PC-3 (cell line): ENCODE measurements at regions not wholly inside any gene's neighbourhood (a gene's known extent, or its start where the extent isn't known, plus 50 kb on each side); places are given as distances from the start of the nearest gene placed in this dataset.
"Not testable (repeated sequence)": the region's sequence is repeated elsewhere in the genome, so short reads cannot be mapped to it uniquely, and the experiment has no call there.

Source experiments
- ATAC-seq: fragments of 200-7000 bp; cut with Tn5 transposase; 2 replicates; pipeline ENCODE4 v1.9.1; 2020; ENCODE audit warnings: mild to moderate bottlenecking, moderate library complexity
- BruUV-seq: library from RNA; stranded (reverse); fragments of 400-500 nt; replicated peaks from 2 replicates; lab custom pipeline; 2021; lab: Mats Ljungman, UMichigan
- CTCF ChIA-PET: fragments of 300-600 bp; sonication (Branson Sonifier 250); formaldehyde crosslinking; loops from one replicate; lab custom pipeline; 2022; ENCODE audit warnings: antibody characterized with exemption; lab: Charles Lee
- POLR2A ChIA-PET: fragments of 300-600 bp; sonication (Branson Sonifier 250); formaldehyde crosslinking; loops from one replicate; lab custom pipeline; 2022; ENCODE audit warnings: antibody characterized with exemption; ENCODE audit not compliant: unreplicated experiment; lab: Charles Lee
- DNase-seq: peaks from one replicate; pipeline ENCODE4 v3.0.0-alpha.2; 2015
- H2AFZ ChIP-seq: fragments of 300-600 bp; sonication (generic); 2 replicates; pipeline ENCODE4 v1.6.0; 2016; ENCODE audit warnings: antibody characterized with exemption, low read length
- H3F3A ChIP-seq: fragments of 300-600 bp; sonication (generic); one replicate; pipeline ENCODE4 v1.6.0; 2017; ENCODE audit warnings: antibody characterized with exemption, low read length, control low read depth, mild to moderate bottlenecking; ENCODE audit not compliant: unreplicated experiment
- H3K27ac ChIP-seq: fragments of 300-600 bp; sonication (generic); 2 replicates; pipeline ENCODE4 v1.5.1; 2016; ENCODE audit warnings: mild to moderate bottlenecking, low read length
- H3K27me3 ChIP-seq: fragments of 300-600 bp; sonication (generic); 2 replicates; pipeline ENCODE4 v1.6.1; 2016; ENCODE audit warnings: low read length, mixed read lengths
- H3K36me3 ChIP-seq: fragments of 300-600 bp; sonication (generic); 2 replicates; pipeline ENCODE4 v1.6.1; 2016; ENCODE audit warnings: low read depth, mixed run types, low read length, mixed read lengths
- H3K4me1 ChIP-seq: fragments of 300-600 bp; sonication (generic); 2 replicates; pipeline ENCODE4 v1.5.1; 2016; ENCODE audit warnings: low read length; ENCODE audit not compliant: insufficient read depth
- H3K4me2 ChIP-seq: fragments of 300-600 bp; sonication (generic); 2 replicates; pipeline ENCODE4 v1.6.0; 2016; ENCODE audit warnings: low read length
- H3K4me3 ChIP-seq: fragments of 300-600 bp; sonication (generic); 2 replicates; pipeline ENCODE4 v1.5.1; 2016; ENCODE audit warnings: mild to moderate bottlenecking, low read length, mixed read lengths
- H3K79me2 ChIP-seq: fragments of 300-600 bp; sonication (generic); 2 replicates; pipeline ENCODE4 v1.6.1; 2017; ENCODE audit warnings: low read length, mixed read lengths
- H3K9ac ChIP-seq: fragments of 300-600 bp; sonication (generic); 2 replicates; pipeline ENCODE4 v1.6.0; 2016; ENCODE audit warnings: mild to moderate bottlenecking, low read length
- H3K9me2 ChIP-seq: fragments of 300-600 bp; sonication (generic); replicated peaks from 2 replicates; pipeline ENCODE4 v1.6.1; 2016; ENCODE audit warnings: mixed run types, low read length, mixed read lengths
- H3K9me3 ChIP-seq: fragments of 300-600 bp; sonication (generic); 2 replicates; pipeline ENCODE4 v1.6.1; 2016; ENCODE audit warnings: low read length, mixed read lengths
- H4K20me1 ChIP-seq: fragments of 300-600 bp; sonication (generic); 2 replicates; pipeline ENCODE4 v1.6.1; 2016; ENCODE audit warnings: low read length, mixed read lengths
- EZH2 ChIP-seq: fragments of 300-600 bp; sonication (generic); IDR thresholded peaks from one replicate; pipeline ENCODE4 v1.6.1; 2017; ENCODE audit warnings: antibody characterized with exemption, mild to moderate bottlenecking, low read length; ENCODE audit not compliant: unreplicated experiment
- EZH2phosphoT487 ChIP-seq: fragments of 300-600 bp; sonication (generic); IDR thresholded peaks from 2 replicates; pipeline ENCODE4 v1.6.1; 2018; ENCODE audit warnings: mild to moderate bottlenecking, antibody characterized with exemption, low read length, borderline replicate concordance
- intact Hi-C: fragments of 100-400 bp; cut with micrococcal nuclease; formaldehyde crosslinking; loops from 2 replicates; pipeline ENCODE4 v1.9.0; 2023
- TF ChIP-seq, protein P1 (sequence below): fragments of 300-600 bp; sonication (generic); conservative IDR thresholded peaks from 2 replicates; pipeline ENCODE4 v1.5.1; 2017; ENCODE audit warnings: antibody characterized with exemption, low read depth, mild to moderate bottlenecking, low read length

DNA sequence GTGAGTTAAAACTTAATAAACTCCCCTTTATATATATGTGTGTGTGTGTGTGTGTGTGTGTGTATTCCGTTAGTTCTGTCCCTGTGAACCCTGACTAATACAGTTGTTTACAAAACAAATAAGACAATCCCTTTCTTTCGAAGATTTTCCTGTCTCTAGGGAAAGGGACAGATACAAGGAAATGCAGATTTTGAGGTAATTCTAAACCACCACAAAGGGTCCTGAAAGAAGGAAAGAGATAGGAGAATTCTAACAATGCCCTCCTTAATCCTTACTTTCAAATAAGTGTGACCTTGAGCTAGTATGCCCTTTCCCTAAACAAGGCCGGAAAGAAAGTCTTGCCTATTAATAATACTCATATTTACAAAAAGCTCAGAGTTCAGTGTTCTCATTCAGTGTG is 164.8 kb upstream of the COL11A1 start:
- POLR2A ChIA-PET = no interaction called here
- Histone ChIP-seq H3K4me1 (no peaks in the 10 kb centered on the region), H3K9ac (no peak overlapping the region), H2AFZ (no peak overlapping the region), H3K9me3 (no peaks in the 10 kb centered on the region), H4K20me1 (no peaks in the 10 kb centered on the region), H3K4me2 (no peak overlapping the region), H3K27me3 (no peaks in the 10 kb centered on the region), H3K79me2 (no peaks in the 10 kb centered on the region), H3K36me3 (no peaks in the 10 kb centered on the region), H3K4me3 (no peak overlapping the region), H3K9me2 (no peaks in the 10 kb centered on the region), H3K27ac (no peak overlapping the region), H3F3A (no peaks in the 10 kb centered on the region)
- DNase-seq (no peak), ATAC-seq (no peak)
- CTCF ChIA-PET = no interaction called here
- BruUV-seq = no TSS peak
- intact Hi-C loops = no loop called here
- TF ChIP-seq EZH2 = no peak
- no peak for TF ChIP-seq EZH2phosphoT487
- TF ChIP-seq, protein P1, sequence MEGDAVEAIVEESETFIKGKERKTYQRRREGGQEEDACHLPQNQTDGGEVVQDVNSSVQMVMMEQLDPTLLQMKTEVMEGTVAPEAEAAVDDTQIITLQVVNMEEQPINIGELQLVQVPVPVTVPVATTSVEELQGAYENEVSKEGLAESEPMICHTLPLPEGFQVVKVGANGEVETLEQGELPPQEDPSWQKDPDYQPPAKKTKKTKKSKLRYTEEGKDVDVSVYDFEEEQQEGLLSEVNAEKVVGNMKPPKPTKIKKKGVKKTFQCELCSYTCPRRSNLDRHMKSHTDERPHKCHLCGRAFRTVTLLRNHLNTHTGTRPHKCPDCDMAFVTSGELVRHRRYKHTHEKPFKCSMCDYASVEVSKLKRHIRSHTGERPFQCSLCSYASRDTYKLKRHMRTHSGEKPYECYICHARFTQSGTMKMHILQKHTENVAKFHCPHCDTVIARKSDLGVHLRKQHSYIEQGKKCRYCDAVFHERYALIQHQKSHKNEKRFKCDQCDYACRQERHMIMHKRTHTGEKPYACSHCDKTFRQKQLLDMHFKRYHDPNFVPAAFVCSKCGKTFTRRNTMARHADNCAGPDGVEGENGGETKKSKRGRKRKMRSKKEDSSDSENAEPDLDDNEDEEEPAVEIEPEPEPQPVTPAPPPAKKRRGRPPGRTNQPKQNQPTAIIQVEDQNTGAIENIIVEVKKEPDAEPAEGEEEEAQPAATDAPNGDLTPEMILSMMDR = no peak

- not testable (repeated sequence) for BruUV-seq, DNase-seq
These were observed 163.1 kb upstream of the COL11A1 start for GRCh38 chr1:103271471-103271870.

GRCh38 chr1:103267893-103268292 is 159.6 kb upstream of the COL11A1 start:
- peak; percentile 2 for DNase-seq
- ChIA-PET POLR2A (no interaction called here), CTCF (no interaction called here)
- H3K27ac ChIP-seq = no peak overlapping the region
- H3K4me3 ChIP-seq = no peak overlapping the region
- H4K20me1 ChIP-seq = no peaks in the 10 kb centered on the region
- intact Hi-C loops = no loop called here
- no peaks in the 10 kb centered on the region for H3F3A ChIP-seq
- no TSS peak for BruUV-seq
- H2AFZ ChIP-seq = no peak overlapping the region
- ATAC-seq = no peak
- no peak overlapping the region for H3K9ac ChIP-seq
- no peak for TF ChIP-seq EZH2
- TF ChIP-seq, protein P1 = peak; percentile 39; the same call in 1 of the 2 replicates
- H3K4me1 ChIP-seq = no peaks in the 10 kb centered on the region
- H3K4me2 ChIP-seq = no peak overlapping the region
- H3K36me3 ChIP-seq = no peaks in the 10 kb centered on the region
- H3K9me3 ChIP-seq = no peaks in the 10 kb centered on the region
- H3K9me2 ChIP-seq = no peaks in the 10 kb centered on the region
- H3K27me3 ChIP-seq = no peaks in the 10 kb centered on the region
- no peaks in the 10 kb centered on the region for H3K79me2 ChIP-seq

More at GRCh38 chr1:103271471-103271870, 163.1 kb upstream of the COL11A1 start:
- H3K27ac ChIP-seq, H3K9ac ChIP-seq, H3K9me3 ChIP-seq, H3K9me2 ChIP-seq, CTCF ChIA-PET, H3K4me3 ChIP-seq, ATAC-seq, H3K79me2 ChIP-seq, H3K4me1 ChIP-seq, H3F3A ChIP-seq, intact Hi-C loops, H3K4me2 ChIP-seq, H3K27me3 ChIP-seq, H3K36me3 ChIP-seq, POLR2A ChIA-PET, H4K20me1 ChIP-seq, H2AFZ ChIP-seq: not testable (repeated sequence)
